CD4-positive, alpha-beta memory T cell (primary cell): ENCODE measurements at regions not wholly inside any gene's neighbourhood (a gene's known extent, or its start where the extent isn't known, plus 50 kb on each side); places are given as distances from the start of the nearest gene placed in this dataset.
"Not testable (repeated sequence)": the region's sequence is repeated elsewhere in the genome, so short reads cannot be mapped to it uniquely, and the experiment has no call there.

Experiments
- CTCF ChIA-PET: fragments of 350-600 bp; sonication (Branson Sonifier 250); formaldehyde crosslinking; loops from one replicate; lab custom pipeline; 2021; ENCODE audit warnings: inconsistent platforms; ENCODE audit not compliant: partially characterized antibody; lab: Charles Lee
- POLR2A ChIA-PET: fragments of 350-600 bp; sonication (Branson Sonifier 250); formaldehyde crosslinking; loops from one replicate; lab custom pipeline; 2021; ENCODE audit not compliant: partially characterized antibody; lab: Charles Lee
- DNase-seq, 5 donors: peaks; one replicate each; pipeline versions ENCODE4 v3.0.0 to v3.0.0-alpha.2; 2020 to 2022; ENCODE audit warnings: mixed read lengths in 1 of 5
- H3K27ac ChIP-seq: one replicate; pipeline ENCODE4 v1.7.0; 2013; ENCODE audit warnings: low read depth, low read length
- H3K27me3 ChIP-seq: 2 replicates; pipeline ENCODE4 v1.7.0; 2013; ENCODE audit warnings: mild to moderate bottlenecking, low read length, moderate library complexity; ENCODE audit not compliant: insufficient read depth
- H3K36me3 ChIP-seq: 2 replicates; pipeline ENCODE4 v1.7.0; 2013; ENCODE audit warnings: mild to moderate bottlenecking, low read length, moderate library complexity; ENCODE audit not compliant: insufficient read depth
- H3K4me1 ChIP-seq: 2 replicates; pipeline ENCODE4 v1.7.0; 2013; ENCODE audit warnings: mild to moderate bottlenecking, low read length, moderate library complexity; ENCODE audit not compliant: insufficient read depth
- H3K4me3 ChIP-seq, 2 donors: one replicate each; pipeline ENCODE4 v1.7.0; 2013; ENCODE audit warnings: low read length in 2 of 2, mild to moderate bottlenecking in 1 of 2
- H3K9me3 ChIP-seq, 2 donors: one replicate each; pipeline ENCODE4 v1.7.0; 2013; ENCODE audit warnings: low read length in 2 of 2, control low read depth in 1 of 2; ENCODE audit not compliant: control insufficient read depth in 1 of 2
- H3K27ac Mint-ChIP-seq, 7 donors: one replicate each; pipeline ENCODE4 v1.8.0; 2020 to 2021; ENCODE audit warnings: mixed read lengths in 7 of 7, mild to moderate bottlenecking in 6 of 7, inconsistent platforms in 3 of 7, moderate library complexity in 3 of 7
- H3K27me3 Mint-ChIP-seq, 2 donors: one replicate each; pipeline ENCODE4 v1.8.0; 2020 to 2021; ENCODE audit warnings: mixed read lengths in 2 of 2
- H3K36me3 Mint-ChIP-seq, 2 donors: one replicate each; pipeline ENCODE4 v1.8.0; 2020 to 2021; ENCODE audit warnings: mixed read lengths in 2 of 2, inconsistent platforms in 1 of 2, mild to moderate bottlenecking in 1 of 2
- H3K4me1 Mint-ChIP-seq, 4 donors: one replicate each; pipeline ENCODE4 v1.8.0; 2020 to 2021; ENCODE audit warnings: mixed read lengths in 4 of 4, mild to moderate bottlenecking in 1 of 4
- H3K4me3 Mint-ChIP-seq, 8 donors: one replicate each; pipeline ENCODE4 v1.8.0; 2020 to 2021; ENCODE audit warnings: mixed read lengths in 8 of 8, mild to moderate bottlenecking in 7 of 8, moderate library complexity in 6 of 8, inconsistent platforms in 3 of 8
- H3K9me3 Mint-ChIP-seq, 8 donors: one replicate each; pipeline ENCODE4 v1.8.0; 2020 to 2021; ENCODE audit warnings: mixed read lengths in 8 of 8, mild to moderate bottlenecking in 5 of 8, inconsistent platforms in 3 of 8, moderate library complexity in 1 of 8
- intact Hi-C: fragments of 100-400 bp; cut with micrococcal nuclease; formaldehyde crosslinking; loops from one replicate; pipeline ENCODE4 v1.15.1; 2023

DNA sequence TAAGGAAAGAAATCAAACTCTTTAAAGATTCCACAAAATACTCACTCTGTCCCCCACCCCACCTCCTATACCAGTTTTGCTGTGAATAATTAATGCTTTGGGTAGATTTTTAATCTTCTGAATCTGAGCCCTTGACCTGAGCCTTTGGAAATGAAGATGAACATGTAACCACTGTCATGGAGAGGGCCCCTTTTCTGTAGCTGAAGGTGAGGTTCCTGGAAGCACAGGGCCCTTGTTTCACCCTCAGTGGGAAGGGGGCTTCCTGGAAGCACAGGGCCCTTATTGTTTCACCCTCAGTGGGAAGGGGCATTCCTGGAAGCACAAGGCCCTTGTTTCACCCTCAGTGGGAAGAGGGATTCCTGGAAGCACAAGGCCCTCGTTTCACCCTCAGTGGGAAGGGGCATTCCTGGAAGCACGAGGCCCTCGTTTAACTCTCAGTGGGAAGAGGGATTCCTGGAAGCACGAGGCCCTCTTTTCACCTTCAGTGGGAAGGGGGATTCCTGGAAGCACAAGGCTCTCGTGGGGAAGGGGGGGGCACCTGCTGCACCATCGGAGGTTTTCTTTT, 75.7 kb downstream of the DACT2 start:
- CTCF ChIA-PET: no interaction called here
- intact Hi-C loops: no loop called here
- no peaks in the 10 kb centered on the region for H3K4me1 ChIP-seq
- no peak overlapping the region for H3K4me3 ChIP-seq
- POLR2A ChIA-PET: no interaction called here
- no peaks in the 10 kb centered on the region for H3K36me3 ChIP-seq
- peaks cover 3 to 8% of the 10 kb centered on the region in 2 donors for H3K27me3 Mint-ChIP-seq
- no peaks in the 10 kb centered on the region for H3K27me3 ChIP-seq
- no peaks in the 10 kb centered on the region for H3K36me3 Mint-ChIP-seq
- no peaks in the 10 kb centered on the region for H3K9me3 ChIP-seq
- no peak for DNase-seq
- H3K27ac Mint-ChIP-seq: no peak overlapping the region
- no peaks in the 10 kb centered on the region for H3K9me3 Mint-ChIP-seq
- H3K4me3 Mint-ChIP-seq: no peak overlapping the region
- no peak overlapping the region for H3K27ac ChIP-seq
- H3K4me1 Mint-ChIP-seq: peaks cover 0 to 5% (median under 1%) of the 10 kb centered on the region in 4 donors

DNA sequence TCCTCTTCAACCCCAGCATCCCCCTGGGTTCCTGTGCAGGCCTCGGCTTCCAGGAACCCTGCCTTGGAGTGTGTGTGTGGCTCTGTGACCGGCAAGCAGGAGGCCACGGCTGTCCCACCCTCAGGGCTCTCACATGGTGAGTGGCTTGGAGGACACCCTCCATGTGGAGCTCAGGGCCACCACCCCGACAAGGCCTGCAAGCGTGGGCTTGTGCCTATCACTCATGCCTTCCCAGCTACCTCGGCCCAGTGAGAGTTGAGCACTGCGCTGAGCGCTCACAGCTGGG, 76.7 kb downstream of the DACT2 start:
- Histone ChIP-seq H3K27ac (no peak overlapping the region), H3K27me3 (no peaks in the 10 kb centered on the region), H3K9me3 (no peaks in the 10 kb centered on the region), H3K4me1 (no peaks in the 10 kb centered on the region), H3K36me3 (no peaks in the 10 kb centered on the region), H3K4me3 (no peak overlapping the region)
- POLR2A ChIA-PET: no interaction called here
- intact Hi-C loops: no loop called here
- Mint-ChIP-seq H3K27me3 (peaks cover 4 to 9% of the 10 kb centered on the region in 2 donors), H3K36me3 (no peaks in the 10 kb centered on the region), H3K27ac (no peak overlapping the region), H3K4me1 (peaks cover 0 to 1% (median 0%) of the 10 kb centered on the region in 4 donors), H3K4me3 (no peak overlapping the region), H3K9me3 (no peaks in the 10 kb centered on the region)
- no peak for DNase-seq
- CTCF ChIA-PET: no interaction called here

DNA sequence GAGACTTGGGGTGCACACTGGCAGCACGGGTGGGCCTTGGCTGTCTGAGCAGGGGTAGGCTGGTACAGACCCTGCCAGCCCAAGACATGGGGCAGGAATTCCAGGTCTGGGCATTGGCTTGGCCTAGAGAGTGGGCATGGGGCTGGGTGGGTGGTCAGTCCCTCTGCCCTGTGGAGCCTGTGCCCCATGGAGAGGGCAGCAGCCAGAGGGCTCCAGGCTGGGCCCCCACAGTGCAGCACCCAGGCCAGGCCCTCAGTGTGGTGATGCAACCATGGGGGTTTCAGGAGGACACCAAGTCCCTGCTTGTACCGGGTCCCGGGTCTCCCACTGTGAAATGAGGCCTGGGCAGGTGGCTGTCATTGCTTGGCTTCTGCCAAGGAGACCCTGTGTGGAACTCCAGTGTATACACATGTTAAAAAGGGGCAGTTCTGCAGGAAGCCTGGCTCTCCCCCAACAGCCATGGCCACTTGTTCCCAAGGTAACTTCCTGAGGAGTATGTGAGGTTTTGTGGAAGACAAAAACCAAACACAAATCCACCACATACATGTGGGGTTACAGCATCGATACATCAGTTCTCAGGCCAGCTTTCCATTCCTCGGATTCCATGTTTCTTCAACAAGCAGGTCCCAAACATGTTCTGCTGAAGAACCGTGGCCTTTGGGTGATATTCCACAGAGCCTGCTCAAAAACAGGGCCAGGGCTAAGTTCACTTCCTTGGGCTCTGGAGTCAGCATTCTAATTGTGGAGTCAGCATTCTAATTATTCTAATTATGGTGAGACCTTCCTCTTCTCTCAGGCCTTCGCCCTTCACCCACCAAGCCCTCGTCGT, 77.3 kb downstream of the DACT2 start:
- Histone ChIP-seq H3K9me3 (no peaks in the 10 kb centered on the region), H3K4me3 (no peak overlapping the region), H3K36me3 (no peaks in the 10 kb centered on the region), H3K4me1 (no peaks in the 10 kb centered on the region), H3K27ac (no peak overlapping the region), H3K27me3 (no peaks in the 10 kb centered on the region)
- ChIA-PET CTCF (no interaction called here), POLR2A (no interaction called here)
- H3K27me3 Mint-ChIP-seq: peaks cover 4 to 9% of the 10 kb centered on the region in 2 donors
- DNase-seq: no peak
- H3K36me3 Mint-ChIP-seq: no peaks in the 10 kb centered on the region
- no peak overlapping the region for H3K27ac Mint-ChIP-seq
- H3K9me3 Mint-ChIP-seq: no peaks in the 10 kb centered on the region
- H3K4me3 Mint-ChIP-seq: no peak overlapping the region
- intact Hi-C loops: no loop called here
- peaks cover 0 to 1% (median 0%) of the 10 kb centered on the region in 4 donors for H3K4me1 Mint-ChIP-seq

DNA sequence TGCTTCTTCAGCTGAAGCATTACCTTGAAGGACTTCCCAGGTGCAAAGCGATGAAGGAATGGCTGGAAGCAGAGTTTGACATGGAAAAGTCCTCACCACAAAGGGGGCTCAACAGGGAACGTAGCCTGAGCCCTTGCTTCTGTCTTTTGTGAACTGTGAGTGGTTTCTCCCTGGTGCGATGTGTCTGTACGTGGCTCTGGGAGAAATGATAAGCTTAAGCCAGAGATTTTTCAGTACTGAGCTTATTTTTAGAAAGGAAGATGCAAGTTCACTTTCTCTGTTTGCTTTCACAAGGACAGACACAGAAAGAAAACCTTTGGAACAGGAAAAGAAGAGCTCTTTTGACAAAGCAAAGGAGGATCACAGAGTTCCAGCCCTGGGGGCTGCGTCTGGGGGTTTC, 79.4 kb downstream of the DACT2 start:
- POLR2A ChIA-PET: no interaction called here
- Mint-ChIP-seq H3K4me1 (peaks cover 0 to 1% (median 0%) of the 10 kb centered on the region in 4 donors), H3K36me3 (no peaks in the 10 kb centered on the region), H3K9me3 (no peaks in the 10 kb centered on the region), H3K27me3 (peaks cover 4 to 9% of the 10 kb centered on the region in 2 donors), H3K4me3 (no peak overlapping the region), H3K27ac (no peak overlapping the region)
- Histone ChIP-seq H3K36me3 (no peaks in the 10 kb centered on the region), H3K27me3 (no peaks in the 10 kb centered on the region), H3K4me3 (no peak overlapping the region), H3K4me1 (no peaks in the 10 kb centered on the region), H3K27ac (no peak overlapping the region), H3K9me3 (no peaks in the 10 kb centered on the region)
- CTCF ChIA-PET: no interaction called here
- intact Hi-C loops: no loop called here
- DNase-seq: no peak

DNA sequence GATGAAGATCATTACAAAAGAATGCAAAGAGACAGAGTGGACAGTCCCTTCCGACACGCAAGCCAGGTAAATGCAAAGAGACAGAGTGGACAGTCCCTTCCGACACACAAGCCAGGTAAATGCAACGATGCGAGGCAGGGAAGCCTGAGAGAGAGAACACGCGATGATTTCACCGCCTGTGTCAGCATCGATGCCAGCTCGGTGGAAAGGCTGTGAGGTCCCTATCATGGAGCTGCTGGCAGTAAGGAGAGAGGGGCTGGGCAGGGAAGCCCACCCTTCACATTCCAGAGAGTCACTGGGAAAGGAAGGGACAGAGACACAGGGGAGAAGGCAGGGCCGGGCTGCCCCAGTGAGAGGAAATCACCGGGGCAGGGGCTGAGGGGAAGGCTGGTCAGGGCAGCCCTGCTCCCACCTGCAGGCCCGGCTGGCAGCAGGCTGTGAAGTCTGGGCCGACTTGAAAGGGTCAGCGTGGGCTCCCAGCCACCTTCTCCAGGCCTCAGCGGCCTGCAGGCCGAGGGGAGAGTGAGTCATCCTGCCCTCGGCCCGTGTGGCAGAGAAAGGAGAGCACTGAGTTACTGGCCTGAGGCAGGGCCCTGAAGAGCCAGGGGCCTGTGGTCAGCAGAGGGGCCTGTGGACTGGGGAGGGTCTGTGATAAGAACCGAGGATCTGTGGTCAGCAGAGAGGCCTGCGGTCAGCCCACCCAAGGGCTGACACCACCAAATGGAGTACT, 80.4 kb downstream of the DACT2 start:
- Mint-ChIP-seq H3K4me1 (peaks cover 0 to 1% (median 0%) of the 10 kb centered on the region in 4 donors), H3K9me3 (no peaks in the 10 kb centered on the region), H3K27me3 (peaks cover 4 to 6% of the 10 kb centered on the region in 2 donors), H3K4me3 (no peak overlapping the region), H3K36me3 (no peaks in the 10 kb centered on the region), H3K27ac (no peak overlapping the region)
- Histone ChIP-seq H3K4me1 (no peaks in the 10 kb centered on the region), H3K4me3 (no peak overlapping the region), H3K36me3 (no peaks in the 10 kb centered on the region), H3K27ac (no peak overlapping the region), H3K9me3 (no peaks in the 10 kb centered on the region), H3K27me3 (no peaks in the 10 kb centered on the region)
- DNase-seq: no peak
- ChIA-PET POLR2A (no interaction called here), CTCF (no interaction called here)
- intact Hi-C loops: no loop called here

DNA sequence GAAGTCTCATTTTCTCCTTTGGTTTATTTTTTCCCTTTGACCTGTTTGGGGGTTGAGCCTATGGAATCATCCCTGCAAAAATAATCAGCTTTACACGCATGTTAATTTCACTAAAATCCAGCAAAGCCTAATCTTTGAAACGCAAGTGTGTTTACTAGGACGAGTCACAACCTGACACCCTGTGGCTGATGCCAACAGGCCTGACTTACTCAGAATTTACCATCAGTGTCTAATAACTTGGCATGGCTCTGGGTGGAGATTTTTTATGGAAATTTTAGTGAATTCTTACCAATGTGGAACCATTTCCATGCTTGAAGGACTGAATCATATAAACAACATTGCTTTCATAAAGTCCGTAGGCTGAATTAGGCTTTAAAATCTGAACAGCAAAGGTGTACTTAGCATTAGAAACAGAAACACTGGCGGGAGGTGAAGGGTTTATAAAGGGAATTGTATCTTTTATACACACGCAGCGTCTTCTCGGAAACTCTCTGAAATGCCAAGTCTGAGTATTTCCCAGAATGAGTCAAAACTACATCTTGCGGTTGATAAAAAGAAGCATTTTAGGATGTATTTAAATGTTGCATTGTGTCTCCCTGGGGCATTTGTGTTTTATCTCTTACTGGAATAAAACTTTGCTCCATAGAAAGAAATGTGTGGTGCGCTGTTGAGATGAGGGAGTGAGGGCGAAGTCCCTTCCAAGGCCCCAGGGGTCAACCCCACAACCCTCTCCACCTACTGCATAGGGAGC, 81.2 kb downstream of the DACT2 start:
- Mint-ChIP-seq H3K27ac (peak overlapping the region in 1 of 7 donors; percentile 41), H3K36me3 (no peaks in the 10 kb centered on the region), H3K27me3 (peaks cover 4 to 6% of the 10 kb centered on the region in 2 donors), H3K9me3 (no peaks in the 10 kb centered on the region), H3K4me1 (peaks cover 0 to 1% (median 0%) of the 10 kb centered on the region in 4 donors), H3K4me3 (no peak overlapping the region)
- H3K9me3 ChIP-seq: no peaks in the 10 kb centered on the region
- no peak overlapping the region for H3K4me3 ChIP-seq
- DNase-seq: no peak
- ChIA-PET POLR2A (no interaction called here), CTCF (no interaction called here)
- no peak overlapping the region for H3K27ac ChIP-seq
- no peaks in the 10 kb centered on the region for H3K4me1 ChIP-seq
- no peaks in the 10 kb centered on the region for H3K36me3 ChIP-seq
- H3K27me3 ChIP-seq: no peaks in the 10 kb centered on the region
- intact Hi-C loops: no loop called here

DNA sequence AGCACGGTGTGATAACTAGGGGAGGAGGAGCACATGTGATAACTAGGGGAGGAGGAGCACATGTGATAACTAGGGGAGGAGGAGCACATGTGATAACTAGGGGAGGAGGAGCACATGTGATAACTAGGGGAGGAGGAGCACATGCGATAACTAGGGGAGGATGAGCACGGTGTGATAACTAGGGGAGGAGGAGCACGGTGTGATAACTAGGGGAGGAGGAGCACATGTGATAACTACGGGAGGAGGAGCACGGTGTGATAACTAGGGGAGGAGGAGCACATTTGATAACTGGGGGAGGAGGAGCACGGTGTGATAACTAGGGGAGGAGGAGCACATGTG, 85.7 kb downstream of the DACT2 start:
- POLR2A ChIA-PET, H3K27ac ChIP-seq, intact Hi-C loops: not testable (repeated sequence)

More for the DNA sequence above, 85.7 kb downstream of the DACT2 start:
- H3K9me3 Mint-ChIP-seq, H3K27me3 ChIP-seq, H3K4me1 ChIP-seq, H3K27ac Mint-ChIP-seq, H3K9me3 ChIP-seq, H3K4me1 Mint-ChIP-seq, H3K4me3 Mint-ChIP-seq, H3K36me3 Mint-ChIP-seq, H3K4me3 ChIP-seq, CTCF ChIA-PET, DNase-seq, H3K36me3 ChIP-seq: not testable (repeated sequence)
- peaks cover 8 to 10% of the 10 kb centered on the region in 2 donors for H3K27me3 Mint-ChIP-seq
